Testis (tissue), 2 donors: ENCODE measurements at regions not wholly inside any gene's neighbourhood (a gene's known extent, or its start where the extent isn't known, plus 50 kb on each side); places are given as distances from the start of the nearest gene placed in this dataset.

Experiments
- CTCF ChIP-seq, 3 experiments: fragments of 450-650 bp in 2 of 3; fragments of 200-600 bp in 1 of 3; sonication (generic) in 1 of 3; IDR thresholded peaks; one replicate each; pipeline ENCODE4 v1.5.1; 2016 to 2019; ENCODE audit warnings: antibody characterized with exemption in 3 of 3, mild to moderate bottlenecking in 2 of 3, moderate library complexity in 1 of 3
- POLR2A ChIP-seq: fragments of 450-650 bp; IDR thresholded peaks from one replicate; pipeline ENCODE4 v1.6.1; 2017; ENCODE audit warnings: antibody characterized with exemption, mild to moderate bottlenecking, moderate library complexity

GRCh38 chr11:103609117-103610066 is 427.0 kb upstream of the DDI1 start:
- TF ChIP-seq CTCF (IDR thresholded peaks at IDR 0.05) (peak in 1 of 3 experiments; percentile 12), POLR2A (no peak)
